GM13976 (cell line): ENCODE measurements at regions not wholly inside any gene's neighbourhood (a gene's known extent, or its start where the extent isn't known, plus 50 kb on each side); places are given as distances from the start of the nearest gene placed in this dataset.

Experiments
- DNase-seq: peaks from one replicate; pipeline ENCODE4 v3.0.0; 2012; ENCODE audit warnings: low spot score
- in situ Hi-C: fragments of 300-500 bp; cut with MboI; formaldehyde crosslinking; loops from one replicate; pipeline ENCODE4 v1.12.0; 2022; ENCODE audit warnings: low sequenced_read_pairs, mixed read lengths, inconsistent platforms; ENCODE audit not compliant: unreplicated experiment
- TF ChIP-seq, protein P1 (sequence below): IDR thresholded peaks from 2 replicates; pipeline ENCODE4 v1.5.1; 2012; ENCODE audit warnings: borderline replicate concordance, mild to moderate bottlenecking; ENCODE audit not compliant: insufficient read depth; ENCODE audit errors: extremely low read depth, missing control alignments, control extremely low read depth

DNA sequence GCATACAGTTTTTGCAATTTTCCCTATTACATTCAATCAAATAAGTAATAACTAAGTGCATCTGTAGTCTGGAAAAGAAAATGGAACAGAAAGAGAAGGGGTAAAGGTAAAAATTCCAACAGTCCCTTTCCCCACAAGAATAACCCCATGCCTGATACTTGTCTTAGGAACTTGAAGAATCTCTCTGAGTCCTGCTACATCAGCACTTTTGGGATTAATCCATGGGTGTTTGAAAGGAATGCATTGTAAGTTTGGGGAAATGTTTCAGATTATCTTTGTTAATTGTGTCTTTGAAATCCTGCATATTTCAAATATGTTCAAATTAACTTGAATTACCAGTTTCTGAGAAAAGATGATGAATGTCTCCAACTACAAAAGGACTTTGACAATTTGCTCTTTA, 667.3 kb upstream of the PRKX start:
- in situ Hi-C loops, result no loop called here
- TF ChIP-seq, protein P1, sequence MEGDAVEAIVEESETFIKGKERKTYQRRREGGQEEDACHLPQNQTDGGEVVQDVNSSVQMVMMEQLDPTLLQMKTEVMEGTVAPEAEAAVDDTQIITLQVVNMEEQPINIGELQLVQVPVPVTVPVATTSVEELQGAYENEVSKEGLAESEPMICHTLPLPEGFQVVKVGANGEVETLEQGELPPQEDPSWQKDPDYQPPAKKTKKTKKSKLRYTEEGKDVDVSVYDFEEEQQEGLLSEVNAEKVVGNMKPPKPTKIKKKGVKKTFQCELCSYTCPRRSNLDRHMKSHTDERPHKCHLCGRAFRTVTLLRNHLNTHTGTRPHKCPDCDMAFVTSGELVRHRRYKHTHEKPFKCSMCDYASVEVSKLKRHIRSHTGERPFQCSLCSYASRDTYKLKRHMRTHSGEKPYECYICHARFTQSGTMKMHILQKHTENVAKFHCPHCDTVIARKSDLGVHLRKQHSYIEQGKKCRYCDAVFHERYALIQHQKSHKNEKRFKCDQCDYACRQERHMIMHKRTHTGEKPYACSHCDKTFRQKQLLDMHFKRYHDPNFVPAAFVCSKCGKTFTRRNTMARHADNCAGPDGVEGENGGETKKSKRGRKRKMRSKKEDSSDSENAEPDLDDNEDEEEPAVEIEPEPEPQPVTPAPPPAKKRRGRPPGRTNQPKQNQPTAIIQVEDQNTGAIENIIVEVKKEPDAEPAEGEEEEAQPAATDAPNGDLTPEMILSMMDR, result no peak
- no peak for DNase-seq

GRCh38 chrX:4379071-4379470, 665.6 kb upstream of the PRKX start:
- no peak for DNase-seq
- TF ChIP-seq, protein P1, result no peak
- in situ Hi-C loops, result no loop called here

DNA sequence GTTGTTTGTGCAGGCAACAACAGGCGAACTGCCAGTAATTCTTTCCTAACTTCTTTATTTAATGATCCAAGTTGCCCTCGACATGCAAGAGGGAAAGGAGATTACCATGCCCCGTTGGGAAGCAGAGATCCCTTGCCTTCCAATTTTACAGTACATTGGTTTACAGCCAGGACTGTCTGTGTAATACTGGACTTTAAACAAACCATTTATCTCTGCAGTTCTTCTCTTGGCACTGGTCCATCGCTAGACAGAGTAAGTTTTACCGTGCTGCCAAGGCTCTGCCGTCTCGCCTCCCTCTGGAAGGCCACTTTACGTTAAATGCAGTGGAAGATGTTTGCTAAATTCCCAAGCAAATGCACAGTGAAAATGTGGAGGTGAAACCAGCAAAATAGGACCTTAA, 660.3 kb upstream of the PRKX start:
- TF ChIP-seq, protein P1, result no peak
- in situ Hi-C loops, result no loop called here
- no peak for DNase-seq

DNA sequence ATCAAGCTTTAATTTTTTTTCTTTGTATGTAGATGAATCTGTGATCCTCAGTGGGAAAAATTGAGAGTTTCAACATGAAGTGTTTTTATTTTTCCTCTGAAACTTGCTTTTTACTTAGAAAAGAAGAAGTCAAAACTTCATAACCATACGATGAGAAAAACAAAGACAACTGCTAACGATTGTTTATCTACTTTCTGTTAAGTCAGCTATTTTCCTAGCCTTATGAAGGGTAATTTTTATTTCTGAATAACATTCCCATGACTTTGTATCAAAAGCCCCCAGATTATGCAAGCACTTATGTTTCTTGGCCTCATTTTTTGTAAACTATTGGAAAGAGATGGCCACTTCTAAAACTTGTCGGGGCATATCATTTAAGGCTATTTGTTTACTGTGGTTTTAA, 645.1 kb upstream of the PRKX start:
- TF ChIP-seq, protein P1, result no peak
- in situ Hi-C loops, result no loop called here
- DNase-seq, result no peak

DNA sequence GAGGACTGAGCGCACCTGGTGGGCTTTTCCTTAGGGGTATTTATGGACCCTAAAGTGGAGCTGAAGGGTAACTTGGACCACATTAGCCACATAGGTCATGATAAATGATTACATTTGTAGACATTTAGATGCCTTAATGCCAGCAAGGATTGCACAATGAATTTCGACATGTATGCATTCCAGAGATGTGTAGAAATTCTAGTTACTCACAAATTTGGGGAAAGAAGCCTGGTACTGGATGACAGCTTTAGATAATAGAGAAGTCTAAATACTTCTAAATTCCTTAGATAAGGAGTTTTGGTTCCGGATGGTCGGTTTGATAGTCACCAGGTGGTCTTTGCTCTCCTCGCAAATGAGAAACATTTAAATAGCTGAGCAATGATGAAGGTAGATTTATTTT, 609.5 kb upstream of the PRKX start:
- DNase-seq, result no peak
- TF ChIP-seq, protein P1, result no peak
- in situ Hi-C loops, result no loop called here

DNA sequence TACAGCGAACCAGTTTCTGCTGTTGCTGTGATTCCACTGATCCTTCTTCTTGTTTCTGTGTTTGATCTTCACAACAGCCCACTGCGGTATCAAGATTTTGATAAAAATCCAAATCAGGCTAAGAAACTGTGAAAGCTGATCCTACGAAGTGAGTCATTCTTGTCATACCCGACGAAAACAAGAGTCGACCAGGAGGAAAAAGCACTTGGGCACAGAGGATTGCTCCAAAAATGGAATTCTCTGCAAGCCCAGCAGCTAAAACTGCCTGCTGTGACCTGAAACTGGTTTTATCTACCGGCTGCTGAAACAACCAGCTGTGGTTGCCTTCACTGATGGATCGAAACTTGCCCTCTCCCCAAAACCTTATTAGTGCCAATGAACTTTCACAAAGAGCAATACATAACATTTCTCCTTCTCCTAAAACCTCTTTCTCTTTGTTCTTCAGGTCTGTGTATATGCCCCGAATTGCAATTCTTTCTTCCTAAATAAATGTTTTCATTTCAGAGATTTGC, 607.0 kb upstream of the PRKX start:
- in situ Hi-C loops, result no loop called here
- DNase-seq, result no peak
- TF ChIP-seq, protein P1, result no peak

DNA sequence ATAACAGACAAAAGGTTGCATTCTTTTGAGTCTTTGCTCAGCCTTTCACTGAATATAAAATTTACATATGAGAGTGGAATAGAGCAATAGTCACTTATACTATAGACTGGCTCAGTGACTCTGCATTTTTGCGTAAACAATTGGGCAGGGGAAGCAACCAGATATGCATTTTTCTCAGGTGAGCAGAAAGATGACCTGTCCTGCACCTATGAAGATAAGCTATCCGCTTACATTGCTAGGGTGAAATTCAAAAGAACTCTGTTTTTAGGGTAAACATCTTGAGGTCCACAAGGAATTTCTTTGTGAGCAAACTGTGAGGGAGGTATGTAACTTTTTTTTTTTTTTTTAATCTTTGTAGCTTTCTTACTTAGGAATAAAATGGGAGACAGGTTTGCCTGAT, 602.4 kb upstream of the PRKX start:
- TF ChIP-seq, protein P1, result no peak
- in situ Hi-C loops, result no loop called here
- no peak for DNase-seq
